ENCODE measurements at regions not wholly inside any gene's neighbourhood (a gene's known extent, or its start where the extent isn't known, plus 50 kb on each side); places are given as distances from the start of the nearest gene placed in this dataset.

DNA sequence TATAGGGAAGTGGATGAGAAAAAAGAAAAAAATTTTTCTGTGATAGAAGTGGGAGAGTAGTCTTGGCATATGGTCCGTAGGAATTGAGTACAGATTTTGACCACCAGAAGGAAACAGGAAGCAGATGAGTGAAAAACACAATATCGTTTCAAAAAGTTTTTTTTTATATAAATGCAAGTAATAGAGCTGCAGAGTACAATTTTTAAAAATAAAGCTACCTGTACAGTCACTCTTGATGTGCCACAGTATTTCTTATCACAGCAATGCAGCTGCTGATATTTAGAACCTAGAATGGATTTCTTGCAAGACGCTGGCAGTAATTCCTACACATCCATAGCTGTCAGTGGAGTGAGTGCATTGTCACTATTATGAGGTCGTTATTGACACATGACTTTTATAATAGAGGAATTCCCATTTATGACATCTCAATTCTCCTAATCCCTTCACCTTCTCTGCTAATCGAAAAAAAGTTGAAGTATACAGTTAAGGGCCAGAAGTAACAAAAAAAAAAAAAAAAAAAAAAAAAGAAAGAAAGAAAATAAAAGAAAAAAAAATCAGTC, 477.7 kb downstream of the TAF11L14 start:
- H3K9ac ChIP-seq (ENCODE audit: insufficient read depth in 1 of 2, low read depth in 2 of 2, low read length in 2 of 2): no peak overlapping the region
- no peaks in the 10 kb centered on the region for H3K27me3 ChIP-seq (ENCODE audit: control insufficient read depth in 2 of 2, insufficient read depth in 2 of 2, low read length in 2 of 2)
- TF ChIP-seq ZNF140 (CRISPR knock-in tag; IDR thresholded peaks at IDR 0.05) (no peak), ZNF785 (CRISPR knock-in tag; IDR thresholded peaks at IDR 0.05) (no peak), SPI1 (IDR thresholded peaks at IDR 0.05; ENCODE audit: borderline replicate concordance, low read depth, low read length) (no peak), TARDBP (IDR thresholded peaks at IDR 0.05) (no peak), WHSC1 (IDR thresholded peaks at IDR 0.05; ENCODE audit: low read length) (no peak), RFX1 (IDR thresholded peaks at IDR 0.05) (no peak), EP300 (IDR thresholded peaks at IDR 0.05; ENCODE audit: low read length) (no peak)
- TF ChIP-seq, protein P1, sequence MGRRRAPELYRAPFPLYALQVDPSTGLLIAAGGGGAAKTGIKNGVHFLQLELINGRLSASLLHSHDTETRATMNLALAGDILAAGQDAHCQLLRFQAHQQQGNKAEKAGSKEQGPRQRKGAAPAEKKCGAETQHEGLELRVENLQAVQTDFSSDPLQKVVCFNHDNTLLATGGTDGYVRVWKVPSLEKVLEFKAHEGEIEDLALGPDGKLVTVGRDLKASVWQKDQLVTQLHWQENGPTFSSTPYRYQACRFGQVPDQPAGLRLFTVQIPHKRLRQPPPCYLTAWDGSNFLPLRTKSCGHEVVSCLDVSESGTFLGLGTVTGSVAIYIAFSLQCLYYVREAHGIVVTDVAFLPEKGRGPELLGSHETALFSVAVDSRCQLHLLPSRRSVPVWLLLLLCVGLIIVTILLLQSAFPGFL (CRISPR knock-in tag; IDR thresholded peaks at IDR 0.05): no peak
- TF ChIP-seq, protein P2, sequence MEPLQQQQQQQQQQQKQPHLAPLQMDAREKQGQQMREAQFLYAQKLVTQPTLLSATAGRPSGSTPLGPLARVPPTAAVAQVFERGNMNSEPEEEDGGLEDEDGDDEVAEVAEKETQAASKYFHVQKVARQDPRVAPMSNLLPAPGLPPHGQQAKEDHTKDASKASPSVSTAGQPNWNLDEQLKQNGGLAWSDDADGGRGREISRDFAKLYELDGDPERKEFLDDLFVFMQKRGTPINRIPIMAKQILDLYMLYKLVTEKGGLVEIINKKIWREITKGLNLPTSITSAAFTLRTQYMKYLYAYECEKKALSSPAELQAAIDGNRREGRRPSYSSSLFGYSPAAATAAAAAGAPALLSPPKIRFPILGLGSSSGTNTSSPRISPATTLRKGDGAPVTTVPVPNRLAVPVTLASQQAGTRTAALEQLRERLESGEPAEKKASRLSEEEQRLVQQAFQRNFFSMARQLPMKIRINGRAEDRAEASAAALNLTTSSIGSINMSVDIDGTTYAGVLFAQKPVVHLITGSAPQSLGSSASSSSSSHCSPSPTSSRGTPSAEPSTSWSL (CRISPR knock-in tag; IDR thresholded peaks at IDR 0.05; ENCODE audit: borderline replicate concordance): no peak
- TF ChIP-seq, protein P3, sequence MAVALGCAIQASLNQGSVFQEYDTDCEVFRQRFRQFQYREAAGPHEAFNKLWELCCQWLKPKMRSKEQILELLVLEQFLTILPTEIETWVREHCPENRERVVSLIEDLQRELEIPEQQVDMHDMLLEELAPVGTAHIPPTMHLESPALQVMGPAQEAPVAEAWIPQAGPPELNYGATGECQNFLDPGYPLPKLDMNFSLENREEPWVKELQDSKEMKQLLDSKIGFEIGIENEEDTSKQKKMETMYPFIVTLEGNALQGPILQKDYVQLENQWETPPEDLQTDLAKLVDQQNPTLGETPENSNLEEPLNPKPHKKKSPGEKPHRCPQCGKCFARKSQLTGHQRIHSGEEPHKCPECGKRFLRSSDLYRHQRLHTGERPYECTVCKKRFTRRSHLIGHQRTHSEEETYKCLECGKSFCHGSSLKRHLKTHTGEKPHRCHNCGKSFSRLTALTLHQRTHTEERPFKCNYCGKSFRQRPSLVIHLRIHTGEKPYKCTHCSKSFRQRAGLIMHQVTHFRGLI (CRISPR knock-in tag; IDR thresholded peaks at IDR 0.05): no peak
- no peak overlapping the region for H3K4me3 ChIP-seq
- H3K4me1 ChIP-seq (replicated peaks in 1 of 2; ENCODE audit: control insufficient read depth in 2 of 2, insufficient read depth in 2 of 2, low read length in 2 of 2): no peaks in the 10 kb centered on the region
- intact Hi-C loops (cut with micrococcal nuclease) (no loop called here), in situ Hi-C loops (cut with MboI) (no loop called here)
- no peaks in the 10 kb centered on the region for H3K9me1 ChIP-seq (ENCODE audit: control insufficient read depth, insufficient read depth, low read length)
- DNase-seq (ENCODE audit: extremely low read depth in 1 of 4, low spot score in 3 of 4) (no peak), ATAC-seq (no peak), FAIRE-seq (no peak)
- no peaks in the 10 kb centered on the region for H3K79me2 ChIP-seq (ENCODE audit: control insufficient read depth, insufficient read depth, low read length)
- BruUV-seq (replicated peaks): no TSS peak
- ChIA-PET POLR2A (no interaction called here), CTCF (ENCODE audit: low intra/inter-chr PET ratio) (no interaction called here)
- no peaks in the 10 kb centered on the region for H4K20me1 ChIP-seq (replicated peaks; ENCODE audit: control insufficient read depth, insufficient read depth, low read length)
- no peak overlapping the region for H2AFZ ChIP-seq (ENCODE audit: low read depth, low read length)
- WGBS (ENCODE audit: insufficient coverage, low coverage, missing lambda C conversion rate): 0% methylated on average over 5 of the region's 5 CpGs
- no peak overlapping the region for H3K4me2 ChIP-seq (ENCODE audit: insufficient read depth, low read length)
- H3K36me3 ChIP-seq (ENCODE audit: control insufficient read depth, insufficient read depth, low read length): no peaks in the 10 kb centered on the region
- no peak overlapping the region for H3K27ac ChIP-seq (ENCODE audit: extremely low read depth, low read depth, low read length)
- no peaks in the 10 kb centered on the region for H3K9me3 ChIP-seq (replicated peaks; ENCODE audit: control insufficient read depth, insufficient read depth, low read depth, low read length)
